Heart left ventricle (tissue), 13 donors: ENCODE measurements at regions not wholly inside any gene's neighbourhood (a gene's known extent, or its start where the extent isn't known, plus 50 kb on each side); places are given as distances from the start of the nearest gene placed in this dataset.

Experiments
- POLR2A ChIP-seq, 2 donors: fragments of 450-650 bp; IDR thresholded peaks; one replicate each; pipeline ENCODE4 v1.6.1; 2017; ENCODE audit warnings: antibody characterized with exemption in 2 of 2, mild to moderate bottlenecking in 2 of 2, moderate library complexity in 2 of 2
- TF ChIP-seq, protein P1 (sequence below), 12 donors: fragments of 200-600 bp; sonication (generic) in 4 of 12; IDR thresholded peaks; one replicate each; pipeline versions ENCODE4 v1.5.0 to v1.8.0; 2018 to 2022; ENCODE audit warnings: antibody characterized with exemption in 12 of 12, mild to moderate bottlenecking in 5 of 12
- donor health status: ischemic (EF 13 %, LVEDD 7.1; RV severe dilation, severe dysfunction).
- donor health status: DM: no; HTN: yes; CAD: no.
- donor health status: DM: no; HTN: no; CAD: no.
- donor health status: ischemic (EF 25% LVEDD 6.9; RV normal size, moderate dysfunction).
- donor health status: ischemic (EF 25% LVEDD 5.7; RV mildly dilated, moderate dysfunction).
- donor health status: ischemic (EF 35%, LVEDD 5.7; RV mildly dilated, moderate dysfunction).
- donor health status: nonischemic (EF 11% LVEDD 7.7; RV severe dilation, severe dysfunction).
- donor health status: DM: yes; HTN: yes; CAD: no.
- donor health status: PGD.
- donor health status: ischemic (EF 29% LVEDD 5.4; RV normal size, mild dysfunction).
- donor health status: nonischemic (EF 23%, LVEDD 6.1; RV moderate dilation, normal function).

DNA sequence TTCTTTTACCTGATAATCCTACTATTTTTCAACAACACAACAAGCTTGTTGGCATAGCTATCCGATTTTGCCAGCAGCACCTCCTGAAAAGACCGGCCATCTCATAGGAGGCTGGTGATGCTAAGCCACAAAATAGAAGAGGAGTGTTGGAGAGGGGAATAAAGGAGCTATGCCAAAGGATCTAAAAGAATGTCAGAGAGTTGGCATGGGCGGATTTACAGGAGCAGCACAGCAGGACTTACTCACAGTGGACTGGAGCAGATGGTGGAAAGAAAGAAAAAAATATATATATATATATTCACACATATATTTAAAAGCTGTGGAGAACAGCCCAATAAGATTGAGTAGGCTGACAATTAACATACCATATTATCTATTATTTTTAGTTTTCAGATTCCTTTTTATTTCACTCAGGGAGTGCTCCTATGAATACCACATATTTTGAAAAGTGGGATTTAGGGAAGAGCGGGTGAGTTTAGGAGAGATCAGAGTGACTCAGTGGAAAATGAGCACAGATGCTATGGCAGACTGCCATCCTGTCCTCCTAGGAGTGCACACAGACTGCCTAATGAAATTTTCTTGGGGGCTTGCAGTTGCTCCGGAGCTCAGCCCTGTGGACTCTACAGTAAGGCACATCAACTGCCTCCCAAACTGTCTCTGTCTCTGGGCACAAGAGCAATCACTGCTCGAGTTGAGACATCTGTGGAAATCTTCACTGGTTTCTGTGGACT is 394.4 kb upstream of the CHRM3 start:
- TF ChIP-seq, protein P1, sequence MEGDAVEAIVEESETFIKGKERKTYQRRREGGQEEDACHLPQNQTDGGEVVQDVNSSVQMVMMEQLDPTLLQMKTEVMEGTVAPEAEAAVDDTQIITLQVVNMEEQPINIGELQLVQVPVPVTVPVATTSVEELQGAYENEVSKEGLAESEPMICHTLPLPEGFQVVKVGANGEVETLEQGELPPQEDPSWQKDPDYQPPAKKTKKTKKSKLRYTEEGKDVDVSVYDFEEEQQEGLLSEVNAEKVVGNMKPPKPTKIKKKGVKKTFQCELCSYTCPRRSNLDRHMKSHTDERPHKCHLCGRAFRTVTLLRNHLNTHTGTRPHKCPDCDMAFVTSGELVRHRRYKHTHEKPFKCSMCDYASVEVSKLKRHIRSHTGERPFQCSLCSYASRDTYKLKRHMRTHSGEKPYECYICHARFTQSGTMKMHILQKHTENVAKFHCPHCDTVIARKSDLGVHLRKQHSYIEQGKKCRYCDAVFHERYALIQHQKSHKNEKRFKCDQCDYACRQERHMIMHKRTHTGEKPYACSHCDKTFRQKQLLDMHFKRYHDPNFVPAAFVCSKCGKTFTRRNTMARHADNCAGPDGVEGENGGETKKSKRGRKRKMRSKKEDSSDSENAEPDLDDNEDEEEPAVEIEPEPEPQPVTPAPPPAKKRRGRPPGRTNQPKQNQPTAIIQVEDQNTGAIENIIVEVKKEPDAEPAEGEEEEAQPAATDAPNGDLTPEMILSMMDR (IDR thresholded peaks at IDR 0.05), result no peak
- no peak for TF ChIP-seq POLR2A (IDR thresholded peaks at IDR 0.05)
